ENCODE measurements at regions not wholly inside any gene's neighbourhood (a gene's known extent, or its start where the extent isn't known, plus 50 kb on each side); places are given as distances from the start of the nearest gene placed in this dataset.
A peak's percentile ranks its signal among the peaks of the same experiment; 100 is the strongest.

GRCh38 chr5:125012727-125013451 is 266.4 kb upstream of the ZNF608 start:
- TF ChIP-seq CTCF (conservative IDR thresholded peaks at IDR 0.05): no peak
- peak overlapping the region; percentile 85 for H3K27ac ChIP-seq

- H3K27ac ChIP-seq: peak overlapping the region; percentile 85
- TF ChIP-seq CTCF (conservative IDR thresholded peaks at IDR 0.05): no peak
Measured at GRCh38 chr5:125014202-125014601, 267.8 kb upstream of the ZNF608 start.

GRCh38 chr5:125017796-125018195 is 271.4 kb upstream of the ZNF608 start:
- no peak for TF ChIP-seq CTCF (conservative IDR thresholded peaks at IDR 0.05)
- H3K27ac ChIP-seq: no peak overlapping the region

- TF ChIP-seq CTCF (conservative IDR thresholded peaks at IDR 0.05): no peak
- no peak overlapping the region for H3K27ac ChIP-seq
Measured at GRCh38 chr5:125023673-125024072, 277.2 kb upstream of the ZNF608 start.

- peak overlapping the region; percentile 73 for H3K27ac ChIP-seq
- no peak for TF ChIP-seq CTCF (conservative IDR thresholded peaks at IDR 0.05)
Measured at GRCh38 chr5:125026867-125027731, 280.7 kb upstream of the ZNF608 start.

- TF ChIP-seq CTCF (conservative IDR thresholded peaks at IDR 0.05): no peak
- no peak overlapping the region for H3K27ac ChIP-seq
Measured at GRCh38 chr5:125032286-125032685, 285.8 kb upstream of the ZNF608 start.

- no peak for TF ChIP-seq CTCF (conservative IDR thresholded peaks at IDR 0.05)
- no peak overlapping the region for H3K27ac ChIP-seq
Measured at GRCh38 chr5:125033602-125034001, 287.2 kb upstream of the ZNF608 start.

All from VCaP (cell line).